ENCODE measurements at regions not wholly inside any gene's neighbourhood (a gene's known extent, or its start where the extent isn't known, plus 50 kb on each side); places are given as distances from the start of the nearest gene placed in this dataset.

- no peak overlapping the region for H3K27ac Mint-ChIP-seq (ENCODE audit: unreplicated experiment)
- H3K27me3 Mint-ChIP-seq (ENCODE audit: low read depth): peaks cover 2% of the 10 kb centered on the region
- peaks cover 3% of the 10 kb centered on the region for H3K4me1 Mint-ChIP-seq
- no peaks in the 10 kb centered on the region for H3K36me3 Mint-ChIP-seq (ENCODE audit: low read depth)
- H3K9me3 Mint-ChIP-seq: no peaks in the 10 kb centered on the region
- H3K4me3 Mint-ChIP-seq: no peak overlapping the region
- no peak for DNase-seq (ENCODE audit: low read depth, low spot score)
- TF ChIP-seq CTCF (conservative IDR thresholded peaks at IDR 0.05): no peak
Observed at GRCh38 chr1:177464686-177465085, 293.9 kb downstream of the BRINP2 start.

GRCh38 chr1:177451191-177451590, 280.4 kb downstream of the BRINP2 start:
- no peaks in the 10 kb centered on the region for H3K27me3 Mint-ChIP-seq (ENCODE audit: low read depth)
- H3K27ac Mint-ChIP-seq (ENCODE audit: unreplicated experiment): no peak overlapping the region
- H3K9me3 Mint-ChIP-seq: peaks cover 2% of the 10 kb centered on the region
- no peak for TF ChIP-seq CTCF (conservative IDR thresholded peaks at IDR 0.05)
- H3K4me3 Mint-ChIP-seq: no peak overlapping the region
- no peaks in the 10 kb centered on the region for H3K36me3 Mint-ChIP-seq (ENCODE audit: low read depth)
- no peak for DNase-seq (ENCODE audit: low read depth, low spot score)
- peaks cover 7% of the 10 kb centered on the region for H3K4me1 Mint-ChIP-seq

- Mint-ChIP-seq H3K27ac (ENCODE audit: unreplicated experiment) (no peak overlapping the region), H3K9me3 (peaks cover 2% of the 10 kb centered on the region), H3K36me3 (ENCODE audit: low read depth) (no peaks in the 10 kb centered on the region), H3K4me1 (peaks cover 7% of the 10 kb centered on the region), H3K27me3 (ENCODE audit: low read depth) (peaks cover 7% of the 10 kb centered on the region), H3K4me3 (no peak overlapping the region)
- TF ChIP-seq CTCF (conservative IDR thresholded peaks at IDR 0.05): no peak
- no peak for DNase-seq (ENCODE audit: low read depth, low spot score)
Observed at GRCh38 chr1:177448652-177449357, 278.0 kb downstream of the BRINP2 start.

- no peak for TF ChIP-seq CTCF (conservative IDR thresholded peaks at IDR 0.05)
- no peak overlapping the region for H3K27ac Mint-ChIP-seq (ENCODE audit: unreplicated experiment)
- no peak overlapping the region for H3K4me3 Mint-ChIP-seq
- peaks cover 2% of the 10 kb centered on the region for H3K9me3 Mint-ChIP-seq
- H3K36me3 Mint-ChIP-seq (ENCODE audit: low read depth): no peaks in the 10 kb centered on the region
- peaks cover 7% of the 10 kb centered on the region for H3K27me3 Mint-ChIP-seq (ENCODE audit: low read depth)
- peaks cover 7% of the 10 kb centered on the region for H3K4me1 Mint-ChIP-seq
- DNase-seq (ENCODE audit: low read depth, low spot score): no peak
Observed at GRCh38 chr1:177448036-177448615, 277.4 kb downstream of the BRINP2 start.

GRCh38 chr1:177444997-177445746, 274.4 kb downstream of the BRINP2 start:
- H3K4me3 Mint-ChIP-seq: no peak overlapping the region
- TF ChIP-seq CTCF (conservative IDR thresholded peaks at IDR 0.05): no peak
- H3K9me3 Mint-ChIP-seq: peaks cover 2% of the 10 kb centered on the region
- peaks cover 7% of the 10 kb centered on the region for H3K27me3 Mint-ChIP-seq (ENCODE audit: low read depth)
- peaks cover 7% of the 10 kb centered on the region for H3K4me1 Mint-ChIP-seq
- no peak for DNase-seq (ENCODE audit: low read depth, low spot score)
- H3K36me3 Mint-ChIP-seq (ENCODE audit: low read depth): no peaks in the 10 kb centered on the region
- no peak overlapping the region for H3K27ac Mint-ChIP-seq (ENCODE audit: unreplicated experiment)
